GM18499 (cell line): ENCODE measurements at regions not wholly inside any gene's neighbourhood (a gene's known extent, or its start where the extent isn't known, plus 50 kb on each side); places are given as distances from the start of the nearest gene placed in this dataset.
"Not testable (repeated sequence)": the region's sequence is repeated elsewhere in the genome, so short reads cannot be mapped to it uniquely, and the experiment has no call there.

Experiments
- ATAC-seq: cut with Tn5 transposase; IDR thresholded peaks from one replicate; pipeline ENCODE4 v1.9.1; 2021; ENCODE audit warnings: moderate number of reproducible peaks; ENCODE audit not compliant: insufficient read depth, unreplicated experiment

GRCh38 chr6:103154779-103155572 lies 1704.7 kb downstream of the HACE1 start:
- no peak for ATAC-seq

GRCh38 chr6:103153016-103153415 lies 1706.7 kb downstream of the HACE1 start:
- ATAC-seq, result no peak

GRCh38 chr6:103142902-103143301 lies 1716.8 kb downstream of the HACE1 start:
- ATAC-seq, result no peak

GRCh38 chr6:103140308-103141027 lies 1719.3 kb downstream of the HACE1 start:
- no peak for ATAC-seq

- no peak for ATAC-seq
Measured at GRCh38 chr6:103139377-103139776, 1720.3 kb downstream of the HACE1 start.

GRCh38 chr6:103124471-103124870 lies 1731.0 kb downstream of the GRIK2 start:
- ATAC-seq, result no peak

- no peak for ATAC-seq
Measured at GRCh38 chr6:103122766-103123601, 1729.5 kb downstream of the GRIK2 start.

- no peak for ATAC-seq
Measured at GRCh38 chr6:103119056-103119455, 1725.5 kb downstream of the GRIK2 start.

- ATAC-seq, result no peak
Measured at GRCh38 chr6:103114582-103114981, 1721.1 kb downstream of the GRIK2 start.

GRCh38 chr6:103113416-103113815 lies 1719.9 kb downstream of the GRIK2 start:
- ATAC-seq, result no peak

GRCh38 chr6:103107985-103108384 lies 1714.5 kb downstream of the GRIK2 start:
- ATAC-seq, result no peak

GRCh38 chr6:103105686-103106085 lies 1712.2 kb downstream of the GRIK2 start:
- no peak for ATAC-seq

GRCh38 chr6:103101267-103101666 lies 1707.8 kb downstream of the GRIK2 start:
- no peak for ATAC-seq

GRCh38 chr6:103092414-103092813 lies 1698.9 kb downstream of the GRIK2 start:
- not testable (repeated sequence) for ATAC-seq

GRCh38 chr6:103085801-103086200 lies 1692.3 kb downstream of the GRIK2 start:
- no peak for ATAC-seq

- ATAC-seq, result no peak
Measured at GRCh38 chr6:103081876-103082630, 1688.5 kb downstream of the GRIK2 start.

- ATAC-seq, result no peak
Measured at GRCh38 chr6:103081126-103081525, 1687.6 kb downstream of the GRIK2 start.

GRCh38 chr6:103080497-103080896 lies 1687.0 kb downstream of the GRIK2 start:
- no peak for ATAC-seq

GRCh38 chr6:103079867-103080266 lies 1686.4 kb downstream of the GRIK2 start:
- no peak for ATAC-seq

- ATAC-seq, result no peak
Measured at GRCh38 chr6:103062136-103062535, 1668.6 kb downstream of the GRIK2 start.
